ENCODE measurements at regions not wholly inside any gene's neighbourhood (a gene's known extent, or its start where the extent isn't known, plus 50 kb on each side); places are given as distances from the start of the nearest gene placed in this dataset.

GRCh38 chr7:156001496-156002260 lies 189.4 kb upstream of the SHH start:
- TF ChIP-seq, protein P1, sequence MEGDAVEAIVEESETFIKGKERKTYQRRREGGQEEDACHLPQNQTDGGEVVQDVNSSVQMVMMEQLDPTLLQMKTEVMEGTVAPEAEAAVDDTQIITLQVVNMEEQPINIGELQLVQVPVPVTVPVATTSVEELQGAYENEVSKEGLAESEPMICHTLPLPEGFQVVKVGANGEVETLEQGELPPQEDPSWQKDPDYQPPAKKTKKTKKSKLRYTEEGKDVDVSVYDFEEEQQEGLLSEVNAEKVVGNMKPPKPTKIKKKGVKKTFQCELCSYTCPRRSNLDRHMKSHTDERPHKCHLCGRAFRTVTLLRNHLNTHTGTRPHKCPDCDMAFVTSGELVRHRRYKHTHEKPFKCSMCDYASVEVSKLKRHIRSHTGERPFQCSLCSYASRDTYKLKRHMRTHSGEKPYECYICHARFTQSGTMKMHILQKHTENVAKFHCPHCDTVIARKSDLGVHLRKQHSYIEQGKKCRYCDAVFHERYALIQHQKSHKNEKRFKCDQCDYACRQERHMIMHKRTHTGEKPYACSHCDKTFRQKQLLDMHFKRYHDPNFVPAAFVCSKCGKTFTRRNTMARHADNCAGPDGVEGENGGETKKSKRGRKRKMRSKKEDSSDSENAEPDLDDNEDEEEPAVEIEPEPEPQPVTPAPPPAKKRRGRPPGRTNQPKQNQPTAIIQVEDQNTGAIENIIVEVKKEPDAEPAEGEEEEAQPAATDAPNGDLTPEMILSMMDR (IDR thresholded peaks at IDR 0.05): no peak
- no peak for TF ChIP-seq POLR2A (IDR thresholded peaks at IDR 0.05)
- TF ChIP-seq EP300 (IDR thresholded peaks at IDR 0.05): no peak
- TF ChIP-seq POLR2AphosphoS5 (IDR thresholded peaks at IDR 0.05): no peak

Data from suprapubic skin (tissue), 4 donors.